Colonic mucosa (tissue), 4 donors: ENCODE measurements at regions not wholly inside any gene's neighbourhood (a gene's known extent, or its start where the extent isn't known, plus 50 kb on each side); places are given as distances from the start of the nearest gene placed in this dataset.

Experiments used
- DNase-seq: peaks from one replicate; pipeline ENCODE4 v3.0.0-alpha.2; 2020
- H3K27ac ChIP-seq: fragments of 200-600 bp; one replicate; pipeline ENCODE4 v1.8.0; 2021
- H3K27me3 ChIP-seq: fragments of 200-600 bp; one replicate; pipeline ENCODE4 v1.8.0; 2021
- H3K36me3 ChIP-seq: fragments of 200-600 bp; one replicate; pipeline ENCODE4 v1.8.0; 2021
- H3K4me1 ChIP-seq: fragments of 200-600 bp; one replicate; pipeline ENCODE4 v1.8.0; 2021; ENCODE audit warnings: mild to moderate bottlenecking
- H3K4me3 ChIP-seq: fragments of 200-600 bp; one replicate; pipeline ENCODE4 v1.8.0; 2021
- H3K9ac ChIP-seq, 2 donors: one replicate each; pipeline ENCODE4 v1.7.0; 2013; ENCODE audit warnings: control low read depth in 2 of 2, low read depth in 2 of 2, low read length in 2 of 2
- H3K9me3 ChIP-seq: fragments of 200-600 bp; one replicate; pipeline ENCODE4 v1.8.0; 2021
- intact Hi-C: fragments of 100-400 bp; cut with DNase I; formaldehyde crosslinking; loops from one replicate; pipeline ENCODE4 v1.14.1; 2022
- TF ChIP-seq, protein P1 (sequence below): fragments of 200-600 bp; IDR thresholded peaks from one replicate; pipeline ENCODE4 v1.8.0; 2022; ENCODE audit warnings: antibody characterized with exemption, mild to moderate bottlenecking
- donor health status: healthy.
- donor health status: DM: no; HTN: no; CAD: no.
- donor health status: DM: no; HTN: no; CAD: no.

DNA sequence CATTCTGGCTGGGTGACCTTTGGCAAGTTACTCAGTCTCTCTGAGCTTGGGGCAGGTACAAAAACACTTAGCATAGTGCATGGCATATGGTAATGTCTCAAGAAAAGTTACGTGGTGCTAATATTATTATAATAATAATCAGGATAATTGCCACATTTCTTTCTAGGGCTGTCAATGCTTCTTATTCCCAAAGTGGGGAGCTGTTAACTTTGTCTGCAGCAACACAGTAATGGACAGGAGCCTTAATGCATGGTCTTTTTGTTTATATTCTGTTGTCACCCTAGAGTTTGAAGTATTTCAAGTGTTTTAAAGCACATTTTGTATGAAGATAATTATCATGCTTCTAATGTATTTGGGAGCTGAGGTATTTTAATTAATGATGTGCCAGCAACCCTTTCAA lies 121.8 kb downstream of the FHIP1A start:
- H3K36me3 ChIP-seq: no peaks in the 10 kb centered on the region
- H3K27me3 ChIP-seq: no peaks in the 10 kb centered on the region
- TF ChIP-seq, protein P1, sequence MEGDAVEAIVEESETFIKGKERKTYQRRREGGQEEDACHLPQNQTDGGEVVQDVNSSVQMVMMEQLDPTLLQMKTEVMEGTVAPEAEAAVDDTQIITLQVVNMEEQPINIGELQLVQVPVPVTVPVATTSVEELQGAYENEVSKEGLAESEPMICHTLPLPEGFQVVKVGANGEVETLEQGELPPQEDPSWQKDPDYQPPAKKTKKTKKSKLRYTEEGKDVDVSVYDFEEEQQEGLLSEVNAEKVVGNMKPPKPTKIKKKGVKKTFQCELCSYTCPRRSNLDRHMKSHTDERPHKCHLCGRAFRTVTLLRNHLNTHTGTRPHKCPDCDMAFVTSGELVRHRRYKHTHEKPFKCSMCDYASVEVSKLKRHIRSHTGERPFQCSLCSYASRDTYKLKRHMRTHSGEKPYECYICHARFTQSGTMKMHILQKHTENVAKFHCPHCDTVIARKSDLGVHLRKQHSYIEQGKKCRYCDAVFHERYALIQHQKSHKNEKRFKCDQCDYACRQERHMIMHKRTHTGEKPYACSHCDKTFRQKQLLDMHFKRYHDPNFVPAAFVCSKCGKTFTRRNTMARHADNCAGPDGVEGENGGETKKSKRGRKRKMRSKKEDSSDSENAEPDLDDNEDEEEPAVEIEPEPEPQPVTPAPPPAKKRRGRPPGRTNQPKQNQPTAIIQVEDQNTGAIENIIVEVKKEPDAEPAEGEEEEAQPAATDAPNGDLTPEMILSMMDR: no peak
- H3K4me3 ChIP-seq: no peak overlapping the region
- no peak overlapping the region for H3K27ac ChIP-seq
- no peak for DNase-seq
- H3K4me1 ChIP-seq: no peaks in the 10 kb centered on the region
- H3K9ac ChIP-seq: no peak overlapping the region
- intact Hi-C loops: no loop called here
- H3K9me3 ChIP-seq: no peaks in the 10 kb centered on the region

DNA sequence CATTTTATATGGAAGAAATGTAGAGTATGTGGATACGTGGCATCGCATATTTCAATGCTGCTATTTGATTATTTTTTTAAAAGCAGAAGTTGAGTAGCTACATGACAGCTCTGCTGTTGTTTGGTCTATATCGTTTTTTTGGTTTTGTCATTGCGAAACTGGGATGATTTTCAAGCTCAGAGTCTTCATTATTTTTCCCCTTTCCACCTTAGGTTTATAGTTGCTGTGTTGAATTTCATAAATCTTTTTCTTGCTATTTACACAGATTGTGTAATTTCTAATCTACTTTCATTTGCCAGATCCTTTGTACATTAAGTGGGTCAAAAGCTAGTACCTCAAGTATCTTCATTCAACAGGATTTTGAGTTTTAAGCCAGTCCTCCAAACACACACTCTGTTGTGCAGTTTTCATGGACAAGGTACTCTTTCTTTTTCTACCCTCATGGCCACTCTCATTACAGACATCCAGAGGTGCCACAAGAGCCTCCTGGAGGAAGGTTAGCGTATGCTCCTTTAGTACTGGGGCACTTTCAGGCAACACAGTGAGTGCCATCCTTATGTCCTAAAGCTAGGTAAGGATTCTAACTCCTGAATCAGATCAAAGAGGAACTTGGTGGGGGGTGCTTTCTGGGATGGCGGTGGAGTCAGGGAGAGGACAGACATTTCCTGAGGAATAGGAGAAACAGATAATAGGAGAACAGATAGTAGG lies 123.2 kb downstream of the FHIP1A start:
- Histone ChIP-seq H3K4me3 (no peak overlapping the region), H3K27ac (no peak overlapping the region), H3K9me3 (no peaks in the 10 kb centered on the region), H3K27me3 (no peaks in the 10 kb centered on the region), H3K4me1 (peaks cover 8% of the 10 kb centered on the region), H3K9ac (no peak overlapping the region), H3K36me3 (no peaks in the 10 kb centered on the region)
- TF ChIP-seq, protein P1: no peak
- no peak for DNase-seq
- intact Hi-C loops: no loop called here

DNA sequence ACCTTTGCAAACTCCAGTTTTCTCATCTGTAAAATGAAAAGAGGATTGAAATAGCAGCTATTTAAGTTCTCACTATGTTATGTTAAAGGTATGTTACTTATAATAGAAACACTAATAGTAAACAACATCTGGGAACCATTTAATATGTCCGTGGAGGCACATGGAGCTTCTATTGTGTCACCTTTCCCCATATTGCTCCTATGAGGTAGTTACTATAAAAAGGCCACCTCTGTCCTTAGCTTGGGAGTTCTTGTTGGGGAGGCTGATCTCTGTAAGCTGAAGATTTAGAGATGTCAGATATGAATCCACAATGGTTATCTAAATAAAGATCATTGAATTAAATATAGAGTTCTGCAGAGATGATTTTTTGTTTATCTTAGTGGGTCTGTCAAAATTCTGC lies 125.2 kb downstream of the FHIP1A start:
- H3K36me3 ChIP-seq: no peaks in the 10 kb centered on the region
- peaks cover 8% of the 10 kb centered on the region for H3K4me1 ChIP-seq
- H3K9ac ChIP-seq: no peak overlapping the region
- DNase-seq: no peak
- H3K27ac ChIP-seq: no peak overlapping the region
- intact Hi-C loops: no loop called here
- H3K4me3 ChIP-seq: no peak overlapping the region
- no peaks in the 10 kb centered on the region for H3K27me3 ChIP-seq
- H3K9me3 ChIP-seq: no peaks in the 10 kb centered on the region
- TF ChIP-seq, protein P1: no peak

DNA sequence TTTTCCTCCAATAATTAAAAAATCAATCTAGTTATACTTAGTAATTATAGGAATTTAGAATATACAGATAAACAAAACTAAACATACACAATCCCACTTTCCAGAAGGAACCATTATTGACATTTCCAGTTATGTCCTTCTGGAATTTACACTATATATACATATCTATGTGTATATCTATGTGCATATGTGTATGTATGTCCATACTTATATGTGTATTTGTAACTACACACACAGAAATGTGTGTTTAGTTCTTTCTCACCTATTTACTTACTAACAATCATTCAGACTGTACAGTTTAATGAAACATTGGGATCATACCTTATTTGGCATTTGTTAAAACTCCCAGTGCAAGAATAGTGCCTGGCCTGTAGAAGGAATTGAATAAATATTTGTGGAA lies 126.4 kb downstream of the FHIP1A start:
- no peaks in the 10 kb centered on the region for H3K27me3 ChIP-seq

DNA sequence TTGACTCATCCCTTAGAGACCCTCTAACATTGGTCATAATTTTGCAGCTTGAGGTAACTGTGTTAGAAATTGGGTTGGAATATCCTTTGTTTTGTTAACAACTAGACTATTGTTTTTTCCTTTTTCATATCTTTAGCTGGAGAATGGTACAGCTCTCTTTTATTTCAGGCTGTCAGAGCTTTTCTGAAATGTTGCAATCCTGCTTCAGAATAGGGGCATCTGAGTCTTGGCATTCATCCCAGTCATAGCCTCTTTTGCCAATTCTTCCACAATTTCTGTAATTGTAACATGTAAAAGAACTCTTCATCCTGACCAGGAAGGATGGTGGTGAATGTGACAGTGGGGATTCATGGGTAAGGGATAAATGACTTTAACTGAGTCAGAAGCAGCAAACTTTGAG lies 128.7 kb downstream of the FHIP1A start:
- Histone ChIP-seq H3K9ac (no peak overlapping the region), H3K4me1 (peaks cover 8% of the 10 kb centered on the region), H3K9me3 (no peaks in the 10 kb centered on the region), H3K36me3 (no peaks in the 10 kb centered on the region), H3K27ac (no peak overlapping the region), H3K27me3 (no peaks in the 10 kb centered on the region), H3K4me3 (no peak overlapping the region)
- intact Hi-C loops: no loop called here
- no peak for DNase-seq
- TF ChIP-seq, protein P1: no peak

More for the DNA sequence above, 126.4 kb downstream of the FHIP1A start:
- Histone ChIP-seq H3K4me1 (peaks cover 8% of the 10 kb centered on the region), H3K9ac (no peak overlapping the region), H3K9me3 (no peaks in the 10 kb centered on the region), H3K4me3 (no peak overlapping the region), H3K36me3 (no peaks in the 10 kb centered on the region), H3K27ac (no peak overlapping the region)
- intact Hi-C loops: no loop called here
- TF ChIP-seq, protein P1: no peak
- no peak for DNase-seq
